Hypothalamus (tissue), 51 donors: ENCODE measurements at regions not wholly inside any gene's neighbourhood (a gene's known extent, or its start where the extent isn't known, plus 50 kb on each side); places are given as distances from the start of the nearest gene placed in this dataset.
"Not testable (repeated sequence)": the region's sequence is repeated elsewhere in the genome, so short reads cannot be mapped to it uniquely, and the experiment has no call there.

Experiments
- DNase-seq, 51 donors: peaks; one replicate each; lab custom pipeline; 2025; lab: John Stamatoyannopoulos, UW

GRCh38 chr10:29883231-29883630 lies 176.2 kb downstream of the JCAD start:
- no peak for DNase-seq

GRCh38 chr10:29882766-29883165 lies 176.6 kb downstream of the JCAD start:
- DNase-seq, result no peak

DNA sequence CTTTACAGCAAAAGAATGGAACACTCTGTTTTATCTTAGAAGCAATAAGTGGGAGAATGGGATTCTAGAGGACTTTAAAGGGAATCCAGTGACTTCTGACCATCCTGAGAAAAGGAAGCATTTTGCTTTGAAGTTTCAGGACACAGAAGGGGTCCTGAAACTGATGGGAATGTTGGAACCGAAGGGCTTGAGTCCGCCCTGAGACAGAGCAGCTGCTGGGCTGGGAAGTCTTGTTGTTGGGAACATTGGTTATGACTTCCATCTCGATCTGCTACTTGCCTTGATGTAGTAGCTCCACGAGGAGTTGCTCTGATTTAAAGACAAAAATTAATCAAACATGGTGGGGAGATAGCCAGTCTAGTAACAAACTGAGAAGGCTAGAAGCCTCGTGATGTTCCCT lies 177.6 kb downstream of the JCAD start:
- DNase-seq, result no peak

DNA sequence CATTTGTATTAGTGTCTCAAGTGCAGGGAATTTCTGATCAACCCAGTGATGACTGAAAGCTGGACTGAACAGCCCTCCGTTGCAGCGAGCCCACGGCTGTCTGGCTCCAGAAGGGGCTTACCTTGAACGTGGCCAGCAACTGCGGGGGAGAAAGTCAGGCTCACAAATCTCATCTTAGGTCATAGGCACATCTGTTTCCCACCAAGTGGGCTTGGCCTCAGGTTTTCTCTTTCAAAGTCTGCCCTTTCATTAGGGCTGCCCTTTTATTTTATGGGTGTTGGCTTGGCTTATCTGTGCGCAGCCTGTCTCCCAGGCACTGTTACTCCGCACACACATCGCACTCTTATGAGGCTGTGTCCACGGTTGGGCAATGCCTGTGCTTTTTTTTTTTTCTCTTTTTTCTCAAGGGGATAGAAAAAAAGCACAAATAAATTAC lies 178.0 kb downstream of the JCAD start:
- no peak for DNase-seq

GRCh38 chr10:29880856-29881255 lies 178.5 kb downstream of the JCAD start:
- DNase-seq, result no peak

DNA sequence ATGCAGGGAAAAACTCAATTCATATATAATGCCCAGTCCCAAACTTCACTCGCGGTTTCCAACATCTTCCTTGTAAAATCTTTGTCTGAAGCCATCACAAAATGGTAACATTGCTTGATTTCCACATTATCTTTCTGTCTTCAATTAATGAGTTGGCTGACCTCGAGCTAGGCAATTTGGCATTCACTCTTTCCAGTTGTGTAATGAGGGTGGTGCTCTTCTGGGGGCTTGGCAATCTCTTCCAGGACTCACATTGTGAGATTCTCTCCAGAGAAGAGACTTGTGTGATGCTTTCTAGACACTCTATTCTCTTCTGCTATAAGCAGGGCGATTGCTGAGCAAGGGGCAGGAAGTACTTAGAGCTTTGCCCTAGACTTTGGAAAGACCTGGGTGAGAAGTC lies 179.5 kb downstream of the JCAD start:
- no peak for DNase-seq

GRCh38 chr10:29878492-29878891 lies 180.9 kb downstream of the JCAD start:
- no peak for DNase-seq

DNA sequence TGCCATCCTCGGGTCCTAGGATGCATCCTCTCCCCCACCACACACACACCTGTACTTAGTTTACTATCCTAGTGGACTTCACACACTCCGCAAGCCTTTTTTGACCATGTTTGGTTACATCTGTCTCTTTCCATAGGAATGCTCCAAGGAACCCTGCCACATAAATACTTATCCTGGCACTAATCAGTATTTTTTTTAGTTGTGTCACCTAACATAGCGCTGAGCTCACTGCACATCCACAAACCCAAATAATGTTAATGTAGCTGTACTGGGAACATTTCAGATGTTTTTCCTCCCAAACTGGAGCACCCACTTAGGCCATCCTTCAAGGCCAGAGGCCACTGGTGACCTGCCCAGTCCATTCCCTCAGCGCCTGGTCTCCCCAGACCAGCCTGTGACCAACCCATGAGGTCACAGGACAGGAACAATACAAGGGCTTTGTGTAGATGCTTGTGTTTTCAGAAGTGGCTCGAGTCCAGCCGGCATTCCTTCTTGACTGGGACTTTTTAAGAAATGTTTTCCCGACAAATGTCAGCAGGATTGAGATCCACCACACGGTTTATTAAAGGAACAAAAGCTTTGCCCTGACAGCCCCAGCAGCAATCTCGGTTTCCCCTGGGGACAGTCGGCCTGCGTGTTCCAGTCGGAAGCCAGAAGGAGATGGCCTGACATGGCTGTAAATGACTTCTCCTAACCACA lies 181.4 kb downstream of the JCAD start:
- peak in 5 of 51 donors; percentile 5 to 15 (median 9) for DNase-seq

GRCh38 chr10:29876008-29876555 lies 183.3 kb downstream of the JCAD start:
- no peak for DNase-seq

GRCh38 chr10:29874606-29875269 lies 184.6 kb downstream of the JCAD start:
- DNase-seq, result no peak

DNA sequence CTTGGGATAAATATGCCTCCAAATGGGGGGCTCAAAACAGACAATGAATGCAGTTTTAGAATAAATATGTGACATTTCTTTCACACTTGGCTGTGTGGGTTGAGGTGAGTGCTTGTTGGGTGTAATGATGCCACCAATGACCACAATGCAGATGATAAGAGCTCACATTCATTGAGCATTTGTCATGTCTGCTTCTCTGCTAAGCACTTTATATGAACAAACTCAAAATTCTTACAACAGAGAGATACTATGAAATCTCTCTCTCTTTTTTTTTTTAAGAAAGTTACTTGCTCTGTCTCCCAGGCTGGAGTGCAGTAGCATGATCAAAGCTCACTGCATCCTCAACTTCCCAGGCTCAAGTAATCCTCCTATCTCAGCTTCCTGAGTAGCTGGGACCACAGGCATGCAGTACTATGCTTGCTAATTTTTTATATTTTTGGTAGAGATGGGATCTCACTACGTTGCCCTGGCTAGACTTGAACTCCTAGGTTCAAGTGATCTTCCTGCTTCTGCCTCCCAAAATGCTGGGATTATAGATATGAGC lies 185.4 kb downstream of the JCAD start:
- no peak for DNase-seq

DNA sequence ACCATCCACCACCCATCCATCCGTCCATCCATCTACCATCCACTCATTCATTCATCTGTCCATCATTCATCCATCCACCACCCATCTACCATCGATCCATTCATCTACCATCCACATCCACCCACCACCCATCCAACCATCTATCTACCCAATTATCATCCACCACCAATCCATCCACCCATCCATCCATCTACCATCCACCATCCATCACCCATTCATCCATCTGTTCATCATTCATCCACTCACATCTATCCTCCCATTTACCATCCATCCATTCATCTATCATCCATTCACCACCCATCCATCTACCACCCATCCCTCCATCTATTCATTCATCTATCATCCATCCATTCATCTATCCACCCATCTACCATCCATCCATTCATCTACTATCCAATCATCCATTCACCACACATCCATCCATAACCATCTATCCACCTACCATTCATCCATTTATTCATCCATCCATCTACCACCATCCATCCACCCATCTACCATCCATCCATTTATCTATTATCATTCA lies 188.8 kb downstream of the JCAD start:
- no peak for DNase-seq

DNA sequence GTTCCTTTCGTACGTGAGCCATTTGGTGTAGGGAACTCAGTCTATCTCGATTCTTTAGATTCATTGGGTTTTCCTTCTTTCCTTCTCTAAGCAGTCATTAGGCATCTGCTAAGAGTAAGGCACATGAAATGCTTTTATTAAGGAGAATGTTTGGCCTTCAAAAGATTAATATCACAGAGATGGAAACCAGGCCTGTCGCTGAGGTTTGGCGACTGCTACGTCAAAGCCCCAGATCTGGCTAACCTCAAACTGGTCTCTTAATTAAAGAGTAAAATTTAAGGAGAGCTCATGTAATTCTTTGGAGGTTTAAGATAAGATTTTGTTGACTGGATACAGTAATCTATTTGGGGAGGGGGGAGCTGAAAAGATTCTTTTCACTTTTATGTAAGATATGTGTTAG lies 189.8 kb downstream of the JCAD start:
- no peak for DNase-seq

GRCh38 chr10:29866356-29866755 lies 193.0 kb downstream of the JCAD start:
- DNase-seq, result no peak

- no peak for DNase-seq
These were observed 193.6 kb downstream of the JCAD start for GRCh38 chr10:29865700-29866355.

DNA sequence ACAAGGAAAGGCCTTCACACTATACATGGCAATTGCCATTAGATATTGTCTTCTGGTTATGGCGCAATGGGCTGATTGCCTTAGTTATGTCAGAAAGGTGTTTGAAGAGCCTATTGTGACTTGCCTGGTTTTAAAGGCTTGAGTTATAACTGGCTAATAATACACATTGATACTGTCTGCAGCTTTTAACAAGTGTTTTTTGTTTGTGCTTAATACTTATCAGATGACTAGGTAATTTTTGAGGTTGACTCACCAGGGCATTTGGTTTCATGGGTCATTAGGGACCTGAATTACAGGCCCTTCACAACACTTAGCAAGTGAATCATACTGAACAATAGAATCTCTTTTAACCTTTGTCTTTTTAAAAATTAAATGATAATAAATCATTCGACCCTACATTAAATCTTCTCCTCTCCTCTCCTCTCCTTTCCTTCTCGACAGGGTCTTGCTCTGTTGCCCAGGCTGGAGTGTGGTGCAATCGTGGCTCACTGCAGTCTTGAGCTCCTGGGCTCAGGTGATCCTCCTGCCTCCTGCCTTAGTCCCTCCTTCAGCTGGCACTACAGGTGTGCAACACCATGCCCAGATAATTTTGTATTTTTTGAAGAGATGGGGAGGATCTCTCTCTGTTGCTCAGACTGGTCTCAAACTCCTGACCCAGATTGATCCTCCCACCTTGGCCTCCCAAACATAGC lies 196.3 kb downstream of the JCAD start:
- no peak for DNase-seq

GRCh38 chr10:29861811-29862505 lies 197.4 kb downstream of the JCAD start:
- DNase-seq, result no peak

DNA sequence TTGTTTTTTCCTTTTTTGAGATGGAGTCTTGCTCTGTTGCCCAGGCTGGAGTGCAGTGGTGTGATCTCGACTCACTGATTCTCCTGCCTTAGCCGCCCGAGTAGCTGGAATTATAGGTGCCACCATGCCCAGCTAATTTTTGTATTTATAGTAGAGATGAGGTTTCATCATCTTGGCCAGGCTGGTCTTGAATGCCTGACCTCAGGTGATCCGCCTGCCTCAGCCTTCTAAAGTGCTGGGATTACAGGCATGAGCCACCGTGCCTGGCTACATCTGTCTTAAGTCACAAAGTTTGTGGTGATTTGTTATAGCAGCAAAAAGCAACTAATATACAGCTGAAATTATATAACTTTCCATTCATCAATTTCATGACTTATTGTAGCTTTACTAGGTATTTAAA lies 198.2 kb downstream of the JCAD start:
- DNase-seq, result not testable (repeated sequence)

DNA sequence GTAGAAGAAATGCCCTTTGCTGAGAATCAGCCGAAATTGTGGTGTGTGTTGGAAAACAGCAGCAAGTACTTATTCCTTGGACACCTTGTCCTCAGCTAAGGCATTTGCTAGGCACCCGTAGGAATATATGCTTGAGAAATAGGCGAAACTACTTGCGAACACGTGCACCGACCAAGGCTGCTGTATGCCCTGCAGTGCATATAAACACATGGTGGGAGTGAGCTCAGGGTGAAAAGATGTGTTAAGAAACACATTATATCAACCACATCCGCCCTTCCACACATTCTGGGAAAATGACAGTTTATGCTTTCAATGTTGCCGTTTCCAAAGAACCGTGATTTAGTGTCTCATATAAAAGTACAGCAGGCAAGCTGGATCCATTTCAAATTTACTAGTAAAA lies 199.2 kb downstream of the JCAD start:
- no peak for DNase-seq
